Psoas muscle (tissue), 7 donors: ENCODE measurements at regions not wholly inside any gene's neighbourhood (a gene's known extent, or its start where the extent isn't known, plus 50 kb on each side); places are given as distances from the start of the nearest gene placed in this dataset.
A peak's percentile ranks its signal among the peaks of the same experiment; 100 is the strongest.

Source experiments
- ATAC-seq, 4 donors: fragments of 200-7000 bp; cut with Tn5 transposase; one replicate each; pipeline ENCODE4 v1.9.1; 2020; ENCODE audit warnings: moderate library complexity in 3 of 4, mild to moderate bottlenecking in 2 of 4
- DNase-seq, 2 donors: peaks; one replicate each; pipeline ENCODE4 v3.0.0-alpha.2; 2020
- H3K27ac ChIP-seq: fragments of 200-600 bp; one replicate; pipeline ENCODE4 v1.8.0; 2022
- H3K27me3 ChIP-seq, 3 donors: fragments of 200-600 bp in 1 of 3; one replicate each; pipeline versions ENCODE4 v1.6.1 to v1.8.0; 2013 to 2022; ENCODE audit warnings: low read length in 2 of 3, mild to moderate bottlenecking in 2 of 3, moderate library complexity in 1 of 3; ENCODE audit not compliant: insufficient read depth in 3 of 3
- H3K36me3 ChIP-seq, 2 donors: fragments of 200-600 bp in 1 of 2; one replicate each; pipeline versions ENCODE4 v1.6.1 to v1.8.0; 2013 to 2022; ENCODE audit warnings: low read depth in 1 of 2, mild to moderate bottlenecking in 1 of 2, moderate library complexity in 1 of 2; ENCODE audit not compliant: insufficient read depth in 1 of 2
- H3K4me1 ChIP-seq: fragments of 200-600 bp; one replicate; pipeline ENCODE4 v1.8.0; 2022
- H3K4me3 ChIP-seq: fragments of 200-600 bp; one replicate; pipeline ENCODE4 v1.8.0; 2022; ENCODE audit warnings: mild to moderate bottlenecking
- H3K9me3 ChIP-seq: fragments of 200-600 bp; one replicate; pipeline ENCODE4 v1.8.0; 2022
- WGBS, 3 donors: extraction: QIAGEN DNeasy Blood & Tissue Kit; methylation state at CpG; one replicate each; pipeline versions ENCODE4 v1.1.6 to v1.1.7; 2013; 5-methylcytosine and 5-hydroxymethylcytosine counted together
- intact Hi-C, 2 donors: fragments of 100-400 bp; cut with DNase I; formaldehyde crosslinking; loops; one replicate each; pipeline versions ENCODE4 v1.11.0 to v1.14.2; 2022
- TF ChIP-seq, protein P1 (sequence below): fragments of 200-600 bp; IDR thresholded peaks from one replicate; pipeline ENCODE4 v1.8.0; 2022; ENCODE audit warnings: antibody characterized with exemption
- donor health status: healthy with polysubstance abuse.
- donor health status: DM: no; HTN: no; CAD: no; lungs with moderate emphysema.
- donor health status: Bipolar disorder and iron deficiency.
- donor health status: healthy.
- donor health status: DM: yes; HTN: yes; CAD: no.
- donor health status: DM: no; HTN: no; CAD: no.
- donor health status: DM: yes; HTN: yes; CAD: no.

GRCh38 chr11:130732476-130732875, 183.8 kb downstream of the SNX19 start:
- TF ChIP-seq, protein P1, sequence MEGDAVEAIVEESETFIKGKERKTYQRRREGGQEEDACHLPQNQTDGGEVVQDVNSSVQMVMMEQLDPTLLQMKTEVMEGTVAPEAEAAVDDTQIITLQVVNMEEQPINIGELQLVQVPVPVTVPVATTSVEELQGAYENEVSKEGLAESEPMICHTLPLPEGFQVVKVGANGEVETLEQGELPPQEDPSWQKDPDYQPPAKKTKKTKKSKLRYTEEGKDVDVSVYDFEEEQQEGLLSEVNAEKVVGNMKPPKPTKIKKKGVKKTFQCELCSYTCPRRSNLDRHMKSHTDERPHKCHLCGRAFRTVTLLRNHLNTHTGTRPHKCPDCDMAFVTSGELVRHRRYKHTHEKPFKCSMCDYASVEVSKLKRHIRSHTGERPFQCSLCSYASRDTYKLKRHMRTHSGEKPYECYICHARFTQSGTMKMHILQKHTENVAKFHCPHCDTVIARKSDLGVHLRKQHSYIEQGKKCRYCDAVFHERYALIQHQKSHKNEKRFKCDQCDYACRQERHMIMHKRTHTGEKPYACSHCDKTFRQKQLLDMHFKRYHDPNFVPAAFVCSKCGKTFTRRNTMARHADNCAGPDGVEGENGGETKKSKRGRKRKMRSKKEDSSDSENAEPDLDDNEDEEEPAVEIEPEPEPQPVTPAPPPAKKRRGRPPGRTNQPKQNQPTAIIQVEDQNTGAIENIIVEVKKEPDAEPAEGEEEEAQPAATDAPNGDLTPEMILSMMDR = no peak
- Histone ChIP-seq H3K36me3 (no peaks in the 10 kb centered on the region), H3K27me3 (no peaks in the 10 kb centered on the region), H3K9me3 (peaks cover 11% of the 10 kb centered on the region), H3K4me1 (no peaks in the 10 kb centered on the region), H3K4me3 (no peak overlapping the region), H3K27ac (no peak overlapping the region)
- no peak for DNase-seq
- intact Hi-C loops = loop anchor here in 1 of 2 donors (1.0 kb wide), 1 partner anchor 26 kb away; no protein-coding TSS in a partner anchor
- no peak for ATAC-seq
- 86 to 88% (median 88%) methylated on average over 3 of the region's 3 CpGs for WGBS, 3 donors

DNA sequence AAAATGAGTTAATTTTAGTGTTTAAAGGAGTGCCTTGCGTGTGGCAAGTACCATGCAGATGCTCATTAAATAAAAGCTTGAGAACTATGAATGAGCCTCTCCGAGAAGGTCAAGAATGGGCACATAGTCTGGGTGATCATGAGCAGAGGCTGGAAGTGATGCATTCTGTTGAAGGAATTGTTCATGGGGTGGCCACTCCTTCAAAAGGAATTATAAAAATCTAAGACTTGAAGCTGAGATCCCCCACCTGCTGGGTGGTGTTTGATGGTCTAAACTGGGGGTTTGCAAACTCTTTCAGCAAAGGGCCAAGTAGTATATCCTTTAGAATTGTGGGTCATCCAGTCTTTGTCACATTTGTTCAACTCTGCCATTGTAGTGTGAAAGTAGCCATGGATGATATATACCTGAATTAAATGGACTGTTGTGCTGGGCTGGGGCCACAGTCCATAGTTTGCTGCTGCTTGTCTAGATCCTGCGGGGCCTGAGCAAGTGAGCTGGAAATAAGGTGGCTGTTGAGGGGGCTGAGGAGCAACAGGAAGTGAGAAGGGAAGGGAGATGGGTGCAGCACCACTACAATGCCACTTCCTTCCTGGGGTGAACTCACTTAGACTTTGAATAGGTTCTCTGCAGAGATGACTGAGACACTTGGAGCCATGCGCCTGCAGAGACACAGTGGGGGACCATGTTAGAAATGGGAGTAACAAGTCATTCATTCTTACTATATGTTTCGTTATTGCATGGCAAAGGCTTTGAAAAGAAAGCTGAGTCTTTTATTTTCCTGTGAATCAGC, 179.0 kb downstream of the SNX19 start:
- Histone ChIP-seq H3K27ac (no peak overlapping the region), H3K27me3 (no peaks in the 10 kb centered on the region), H3K9me3 (peaks cover 22% of the 10 kb centered on the region), H3K4me1 (no peaks in the 10 kb centered on the region), H3K4me3 (no peak overlapping the region), H3K36me3 (no peaks in the 10 kb centered on the region)
- ATAC-seq (no peak), DNase-seq (no peak)
- TF ChIP-seq, protein P1 = no peak
- 83 to 87% (median 86%) methylated on average over 5 of the region's 5 CpGs for WGBS, 3 donors
- intact Hi-C loops = no loop called here

GRCh38 chr11:130737866-130738431, 178.3 kb downstream of the SNX19 start:
- H3K9me3 ChIP-seq = peaks cover 22% of the 10 kb centered on the region
- WGBS, 3 donors = 13 to 25% (median 15%) methylated on average over 12 of the region's 12 CpGs
- H3K36me3 ChIP-seq = no peaks in the 10 kb centered on the region
- H3K4me1 ChIP-seq = no peaks in the 10 kb centered on the region
- intact Hi-C loops = no loop called here
- H3K4me3 ChIP-seq = no peak overlapping the region
- H3K27ac ChIP-seq = no peak overlapping the region
- TF ChIP-seq, protein P1 = no peak
- DNase-seq (peak; percentile 44 to 65), ATAC-seq (peak; percentile 30 to 75 (median 58))
- H3K27me3 ChIP-seq = no peaks in the 10 kb centered on the region

- H3K4me3 ChIP-seq = no peak overlapping the region
- intact Hi-C loops = no loop called here
- no peaks in the 10 kb centered on the region for H3K36me3 ChIP-seq
- WGBS, 3 donors = 47 to 61% (median 50%) methylated on average over 3 of the region's 3 CpGs
- ATAC-seq (no peak), DNase-seq (no peak)
- no peak overlapping the region for H3K27ac ChIP-seq
- no peaks in the 10 kb centered on the region for H3K4me1 ChIP-seq
- no peaks in the 10 kb centered on the region for H3K27me3 ChIP-seq
- H3K9me3 ChIP-seq = peaks cover 22% of the 10 kb centered on the region
- TF ChIP-seq, protein P1 = no peak
These were observed 177.7 kb downstream of the SNX19 start for GRCh38 chr11:130738611-130739010.
